ENCODE measurements at regions not wholly inside any gene's neighbourhood (a gene's known extent, or its start where the extent isn't known, plus 50 kb on each side); places are given as distances from the start of the nearest gene placed in this dataset.

DNA sequence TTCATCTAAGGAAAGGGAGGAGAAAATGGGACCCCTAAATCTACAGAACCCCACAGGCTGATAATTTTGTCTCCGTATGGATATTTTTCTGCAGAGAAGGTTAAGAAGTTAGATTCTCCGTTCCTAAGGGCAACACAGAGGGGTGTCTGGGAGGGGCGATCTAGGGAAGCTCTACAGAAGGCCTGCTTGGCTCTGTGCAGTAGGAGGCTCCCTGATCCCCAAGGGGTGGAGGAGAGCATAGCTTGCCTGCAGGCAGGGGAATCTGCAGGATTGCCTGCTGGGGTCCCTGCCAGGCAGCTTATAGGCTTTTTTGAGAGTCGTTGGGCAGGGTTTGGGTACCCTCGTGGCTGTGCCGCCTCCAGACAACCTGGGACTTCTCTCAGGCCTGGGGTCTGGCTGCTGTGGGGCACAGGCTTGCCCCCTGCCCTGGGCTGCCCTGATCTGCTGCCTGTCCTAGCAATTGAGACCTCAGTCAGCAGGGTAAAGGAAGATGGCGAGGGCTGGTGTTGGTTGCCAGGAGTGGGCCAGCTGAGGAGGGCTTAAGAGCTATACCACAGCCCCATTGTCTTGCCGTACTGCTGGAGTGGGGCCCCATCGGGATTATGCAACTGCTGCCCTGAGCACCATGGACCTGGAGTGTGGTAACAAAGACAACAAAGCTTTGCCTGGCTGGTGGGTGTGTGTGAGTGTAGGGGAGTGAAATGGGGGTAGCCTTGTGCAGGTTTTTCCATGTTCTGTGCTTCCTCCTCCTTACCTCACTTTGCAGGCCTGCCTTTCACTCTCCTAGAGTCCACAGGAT lies 74.1 kb downstream of the EFNB1 start:
- Histone ChIP-seq H3K79me2 (peaks cover 4% of the 10 kb centered on the region), H3K4me1 (no peaks in the 10 kb centered on the region), H3K27ac (no peak overlapping the region), H2AFZ (no peak overlapping the region), H3K4me3 (ENCODE audit: low read depth, low read length) (no peak overlapping the region), H3K9me3 (ENCODE audit: control insufficient read depth, low read length) (no peaks in the 10 kb centered on the region), H3K9ac (no peak overlapping the region), H3K4me2 (ENCODE audit: low read length) (no peak overlapping the region), H3K36me3 (ENCODE audit: control insufficient read depth, insufficient read depth, low read length) (no peaks in the 10 kb centered on the region), H3K27me3 (ENCODE audit: control insufficient read depth, insufficient read depth, low read length) (no peaks in the 10 kb centered on the region)
- TF ChIP-seq, protein P1, sequence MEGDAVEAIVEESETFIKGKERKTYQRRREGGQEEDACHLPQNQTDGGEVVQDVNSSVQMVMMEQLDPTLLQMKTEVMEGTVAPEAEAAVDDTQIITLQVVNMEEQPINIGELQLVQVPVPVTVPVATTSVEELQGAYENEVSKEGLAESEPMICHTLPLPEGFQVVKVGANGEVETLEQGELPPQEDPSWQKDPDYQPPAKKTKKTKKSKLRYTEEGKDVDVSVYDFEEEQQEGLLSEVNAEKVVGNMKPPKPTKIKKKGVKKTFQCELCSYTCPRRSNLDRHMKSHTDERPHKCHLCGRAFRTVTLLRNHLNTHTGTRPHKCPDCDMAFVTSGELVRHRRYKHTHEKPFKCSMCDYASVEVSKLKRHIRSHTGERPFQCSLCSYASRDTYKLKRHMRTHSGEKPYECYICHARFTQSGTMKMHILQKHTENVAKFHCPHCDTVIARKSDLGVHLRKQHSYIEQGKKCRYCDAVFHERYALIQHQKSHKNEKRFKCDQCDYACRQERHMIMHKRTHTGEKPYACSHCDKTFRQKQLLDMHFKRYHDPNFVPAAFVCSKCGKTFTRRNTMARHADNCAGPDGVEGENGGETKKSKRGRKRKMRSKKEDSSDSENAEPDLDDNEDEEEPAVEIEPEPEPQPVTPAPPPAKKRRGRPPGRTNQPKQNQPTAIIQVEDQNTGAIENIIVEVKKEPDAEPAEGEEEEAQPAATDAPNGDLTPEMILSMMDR (IDR thresholded peaks at IDR 0.05): no peak

DNA sequence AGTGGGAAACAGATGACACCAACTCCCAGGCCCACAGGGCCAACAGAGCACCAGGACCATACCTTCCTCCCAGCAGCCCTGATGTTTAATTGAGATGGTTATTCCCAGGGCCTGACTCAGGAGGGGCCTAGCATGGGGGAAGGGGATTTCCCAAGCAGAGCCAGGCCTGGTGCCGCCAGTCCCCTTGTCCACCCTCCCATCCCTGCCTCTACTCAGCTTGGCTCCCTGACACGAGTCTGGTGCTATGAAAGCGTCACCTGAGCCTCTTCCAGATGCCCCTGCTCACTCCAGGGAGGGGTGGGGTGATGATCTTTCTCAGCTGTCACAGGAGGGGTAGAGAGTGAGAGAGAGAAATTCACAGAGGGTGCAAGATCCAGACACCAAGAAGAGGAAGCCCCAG lies 72.7 kb downstream of the EFNB1 start:
- no peak overlapping the region for H3K4me3 ChIP-seq (ENCODE audit: low read depth, low read length)
- H3K9me3 ChIP-seq (ENCODE audit: control insufficient read depth, low read length): no peaks in the 10 kb centered on the region
- H2AFZ ChIP-seq: no peak overlapping the region
- H3K27ac ChIP-seq: no peak overlapping the region
- no peaks in the 10 kb centered on the region for H3K27me3 ChIP-seq (ENCODE audit: control insufficient read depth, insufficient read depth, low read length)
- H3K36me3 ChIP-seq (ENCODE audit: control insufficient read depth, insufficient read depth, low read length): no peaks in the 10 kb centered on the region
- no peak overlapping the region for H3K4me2 ChIP-seq (ENCODE audit: low read length)
- no peak overlapping the region for H3K9ac ChIP-seq
- no peaks in the 10 kb centered on the region for H3K79me2 ChIP-seq
- H3K4me1 ChIP-seq: no peaks in the 10 kb centered on the region
- TF ChIP-seq, protein P1 (IDR thresholded peaks at IDR 0.05): no peak

DNA sequence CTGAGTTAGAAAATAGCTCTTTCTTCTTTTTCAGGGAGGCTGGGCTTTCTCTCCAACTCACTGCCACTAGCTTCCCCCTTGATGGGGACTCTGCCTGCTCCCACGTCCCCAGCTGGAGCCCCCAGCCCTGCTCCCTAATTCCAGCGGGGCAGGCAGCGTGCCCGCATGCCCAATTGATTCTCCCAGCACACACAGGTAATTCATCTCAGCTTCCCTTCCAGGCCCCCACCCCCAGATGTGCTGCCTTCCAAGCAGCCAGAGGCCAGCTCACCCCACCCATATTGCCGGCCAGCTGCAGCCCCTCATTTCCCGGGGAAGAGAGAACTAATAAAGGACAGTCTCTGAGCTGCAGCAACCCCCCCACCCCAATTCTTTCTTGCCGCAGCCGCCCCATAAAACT lies 69.8 kb downstream of the EFNB1 start:
- TF ChIP-seq, protein P1 (IDR thresholded peaks at IDR 0.05): no peak
- no peak overlapping the region for H3K27ac ChIP-seq
- no peak overlapping the region for H3K4me3 ChIP-seq (ENCODE audit: low read depth, low read length)
- H3K79me2 ChIP-seq: no peaks in the 10 kb centered on the region
- no peak overlapping the region for H2AFZ ChIP-seq
- H3K36me3 ChIP-seq (ENCODE audit: control insufficient read depth, insufficient read depth, low read length): no peaks in the 10 kb centered on the region
- H3K4me2 ChIP-seq (ENCODE audit: low read length): no peak overlapping the region
- peaks cover 20% of the 10 kb centered on the region for H3K4me1 ChIP-seq
- no peak overlapping the region for H3K9ac ChIP-seq
- H3K9me3 ChIP-seq (ENCODE audit: control insufficient read depth, low read length): no peaks in the 10 kb centered on the region
- H3K27me3 ChIP-seq (ENCODE audit: control insufficient read depth, insufficient read depth, low read length): no peaks in the 10 kb centered on the region

DNA sequence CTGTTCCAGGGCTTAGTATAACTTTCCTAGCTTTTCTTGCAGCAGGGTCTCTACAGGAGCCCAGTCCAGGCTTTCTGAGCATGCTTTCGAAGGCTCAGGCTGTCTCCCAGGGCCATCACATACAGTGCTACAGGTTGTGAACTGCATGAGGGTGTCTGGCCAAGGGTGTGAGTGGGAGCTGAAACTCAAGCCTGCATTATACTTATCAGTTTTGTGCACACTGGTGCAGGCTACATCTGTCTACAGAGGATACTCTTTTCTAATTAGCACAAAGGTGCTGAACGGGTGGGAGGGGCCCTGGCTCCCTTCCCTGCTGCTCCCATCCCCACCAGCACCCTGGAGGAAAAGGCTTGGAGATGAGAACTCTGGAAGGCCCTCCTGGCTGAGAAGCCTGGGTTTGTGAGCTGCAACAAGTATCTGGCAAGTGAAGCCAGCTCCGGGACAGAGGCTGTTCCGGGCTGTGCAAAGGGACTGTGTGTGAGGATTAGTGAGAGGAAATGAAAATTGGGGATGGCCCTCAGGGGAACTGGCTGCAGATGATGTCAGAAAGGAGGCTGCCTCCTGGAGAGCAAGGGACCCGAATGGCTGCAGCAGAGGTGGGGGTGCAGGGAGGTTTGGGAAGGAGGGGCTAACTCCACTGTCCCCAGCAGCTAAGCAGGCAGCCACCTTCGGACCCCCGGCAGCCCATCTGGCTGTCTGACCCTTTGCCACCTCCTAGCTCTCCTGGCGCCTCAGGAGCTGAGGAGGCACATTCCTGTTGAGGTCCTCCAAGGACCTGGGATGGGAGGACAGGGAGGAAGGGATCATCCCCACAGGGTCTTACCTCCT lies 68.5 kb downstream of the EFNB1 start:
- no peak overlapping the region for H3K27ac ChIP-seq
- H3K4me1 ChIP-seq: peaks cover 20% of the 10 kb centered on the region
- no peak overlapping the region for H2AFZ ChIP-seq
- TF ChIP-seq, protein P1 (IDR thresholded peaks at IDR 0.05): no peak
- H3K9ac ChIP-seq: no peak overlapping the region
- no peaks in the 10 kb centered on the region for H3K36me3 ChIP-seq (ENCODE audit: control insufficient read depth, insufficient read depth, low read length)
- no peak overlapping the region for H3K4me2 ChIP-seq (ENCODE audit: low read length)
- H3K79me2 ChIP-seq: no peaks in the 10 kb centered on the region
- H3K9me3 ChIP-seq (ENCODE audit: control insufficient read depth, low read length): no peaks in the 10 kb centered on the region
- H3K4me3 ChIP-seq (ENCODE audit: low read depth, low read length): no peak overlapping the region
- H3K27me3 ChIP-seq (ENCODE audit: control insufficient read depth, insufficient read depth, low read length): no peaks in the 10 kb centered on the region

All from parathyroid adenoma (tissue), 2 donors.